CD4-positive, CD25-positive, alpha-beta regulatory T cell (primary cell): ENCODE measurements at regions not wholly inside any gene's neighbourhood (a gene's known extent, or its start where the extent isn't known, plus 50 kb on each side); places are given as distances from the start of the nearest gene placed in this dataset.
A peak's percentile ranks its signal among the peaks of the same experiment; 100 is the strongest.

Experiments used
- ATAC-seq, 2 donors: fragments of 150-1000 bp; cut with Tn5 transposase; one replicate each; pipeline ENCODE4 v1.10.0; 2021; ENCODE audit warnings: low read depth in 2 of 2, moderate number of reproducible peaks in 2 of 2, moderate library complexity in 1 of 2
- DNase-seq, 3 donors: peaks; one replicate each; pipeline versions ENCODE4 v3.0.0 to v3.0.0-alpha.2; 2012 to 2022; ENCODE audit warnings: mixed read lengths in 1 of 3
- H3K27ac ChIP-seq: one replicate; pipeline ENCODE4 v1.7.0; 2013; ENCODE audit warnings: mild to moderate bottlenecking, low read length; ENCODE audit not compliant: insufficient read depth, poor library complexity, severe bottlenecking
- H3K27me3 ChIP-seq: one replicate; pipeline ENCODE4 v1.7.0; 2013; ENCODE audit warnings: low read length; ENCODE audit not compliant: control insufficient read depth, insufficient read depth
- H3K36me3 ChIP-seq: one replicate; pipeline ENCODE4 v1.7.0; 2013; ENCODE audit warnings: mild to moderate bottlenecking, low read length, moderate library complexity; ENCODE audit not compliant: control insufficient read depth, insufficient read depth
- H3K4me1 ChIP-seq: 2 replicates; pipeline ENCODE4 v1.7.0; 2013; ENCODE audit warnings: mild to moderate bottlenecking, low read length; ENCODE audit not compliant: insufficient read depth, control insufficient read depth, poor library complexity, severe bottlenecking
- H3K4me3 ChIP-seq: one replicate; pipeline ENCODE4 v1.7.0; 2013; ENCODE audit warnings: low read depth, mild to moderate bottlenecking, low read length, moderate library complexity
- H3K9me3 ChIP-seq, 2 experiments: 1 replicate in 1 of 2; 2 replicates in 1 of 2; pipeline ENCODE4 v1.7.0; 2013; ENCODE audit warnings: low read length in 2 of 2, mild to moderate bottlenecking in 1 of 2, moderate library complexity in 1 of 2; ENCODE audit not compliant: control insufficient read depth in 2 of 2
- H3K27ac Mint-ChIP-seq, 3 donors: one replicate each; pipeline ENCODE4 v1.8.0; 2020 to 2022; ENCODE audit warnings: mild to moderate bottlenecking in 3 of 3, mixed read lengths in 3 of 3, moderate library complexity in 2 of 3
- H3K27me3 Mint-ChIP-seq: one replicate; pipeline ENCODE4 v1.8.0; 2022; ENCODE audit warnings: mild to moderate bottlenecking, mixed read lengths
- H3K36me3 Mint-ChIP-seq: one replicate; pipeline ENCODE4 v1.8.0; 2020; ENCODE audit warnings: mixed read lengths
- H3K4me1 Mint-ChIP-seq, 4 donors: one replicate each; pipeline ENCODE4 v1.8.0; 2020 to 2022; ENCODE audit warnings: mixed read lengths in 4 of 4, mild to moderate bottlenecking in 1 of 4
- H3K4me3 Mint-ChIP-seq, 4 donors: one replicate each; pipeline ENCODE4 v1.8.0; 2020 to 2022; ENCODE audit warnings: mild to moderate bottlenecking in 4 of 4, mixed read lengths in 4 of 4, moderate library complexity in 3 of 4
- H3K9me3 Mint-ChIP-seq, 7 donors: one replicate each; pipeline ENCODE4 v1.8.0; 2020 to 2022; ENCODE audit warnings: mixed read lengths in 7 of 7, mild to moderate bottlenecking in 3 of 7, moderate library complexity in 2 of 7

GRCh38 chr9:73595036-73595545, 443.4 kb downstream of the ANXA1 start:
- ATAC-seq (no peak), DNase-seq (no peak)
- Mint-ChIP-seq H3K27me3 (no peaks in the 10 kb centered on the region), H3K9me3 (peaks cover 0 to 6% (median 2%) of the 10 kb centered on the region in 7 donors), H3K36me3 (no peaks in the 10 kb centered on the region), H3K4me3 (no peak overlapping the region), H3K4me1 (no peaks in the 10 kb centered on the region), H3K27ac (no peak overlapping the region)
- H3K27ac ChIP-seq, result no peak overlapping the region
- no peaks in the 10 kb centered on the region for H3K4me1 ChIP-seq
- no peaks in the 10 kb centered on the region for H3K27me3 ChIP-seq
- no peak overlapping the region for H3K4me3 ChIP-seq
- no peaks in the 10 kb centered on the region for H3K36me3 ChIP-seq
- no peaks in the 10 kb centered on the region for H3K9me3 ChIP-seq

- H3K4me1 Mint-ChIP-seq, result no peaks in the 10 kb centered on the region
- no peaks in the 10 kb centered on the region for H3K36me3 Mint-ChIP-seq
- ATAC-seq, result no peak
- Histone ChIP-seq H3K27me3 (no peaks in the 10 kb centered on the region), H3K4me3 (no peak overlapping the region), H3K4me1 (no peaks in the 10 kb centered on the region), H3K27ac (no peak overlapping the region), H3K36me3 (no peaks in the 10 kb centered on the region), H3K9me3 (no peaks in the 10 kb centered on the region)
- DNase-seq, result no peak
- no peak overlapping the region for H3K27ac Mint-ChIP-seq
- H3K4me3 Mint-ChIP-seq, result no peak overlapping the region
- H3K27me3 Mint-ChIP-seq, result no peaks in the 10 kb centered on the region
- peaks cover 0 to 7% (median 4%) of the 10 kb centered on the region in 7 donors for H3K9me3 Mint-ChIP-seq
These were observed 444.7 kb downstream of the ANXA1 start for GRCh38 chr9:73596321-73596720.

GRCh38 chr9:73597039-73597438, 445.4 kb downstream of the ANXA1 start:
- peaks cover 0 to 7% (median 4%) of the 10 kb centered on the region in 7 donors for H3K9me3 Mint-ChIP-seq
- DNase-seq, result no peak
- Histone ChIP-seq H3K27ac (no peak overlapping the region), H3K36me3 (no peaks in the 10 kb centered on the region), H3K27me3 (no peaks in the 10 kb centered on the region), H3K4me3 (no peak overlapping the region), H3K4me1 (no peaks in the 10 kb centered on the region), H3K9me3 (no peaks in the 10 kb centered on the region)
- no peaks in the 10 kb centered on the region for H3K36me3 Mint-ChIP-seq
- no peak for ATAC-seq
- H3K27me3 Mint-ChIP-seq, result no peaks in the 10 kb centered on the region
- no peaks in the 10 kb centered on the region for H3K4me1 Mint-ChIP-seq
- no peak overlapping the region for H3K27ac Mint-ChIP-seq
- H3K4me3 Mint-ChIP-seq, result no peak overlapping the region

- no peak overlapping the region for H3K27ac ChIP-seq
- no peak for ATAC-seq
- H3K27me3 ChIP-seq, result no peaks in the 10 kb centered on the region
These were observed 446.1 kb downstream of the ANXA1 start for GRCh38 chr9:73597771-73598170.

GRCh38 chr9:73609381-73609780, 457.7 kb downstream of the ANXA1 start:
- Mint-ChIP-seq H3K9me3 (peaks cover 0 to 12% (median 4%) of the 10 kb centered on the region in 7 donors), H3K27ac (no peak overlapping the region), H3K4me1 (no peaks in the 10 kb centered on the region), H3K4me3 (no peak overlapping the region), H3K27me3 (no peaks in the 10 kb centered on the region), H3K36me3 (no peaks in the 10 kb centered on the region)
- Histone ChIP-seq H3K27ac (no peak overlapping the region), H3K27me3 (no peaks in the 10 kb centered on the region), H3K36me3 (no peaks in the 10 kb centered on the region), H3K4me3 (no peak overlapping the region), H3K4me1 (no peaks in the 10 kb centered on the region), H3K9me3 (no peaks in the 10 kb centered on the region)
- ATAC-seq, result no peak
- DNase-seq, result no peak

More at GRCh38 chr9:73597771-73598170, 446.1 kb downstream of the ANXA1 start:
- Mint-ChIP-seq H3K4me1 (no peaks in the 10 kb centered on the region), H3K27me3 (no peaks in the 10 kb centered on the region), H3K36me3 (no peaks in the 10 kb centered on the region), H3K4me3 (no peak overlapping the region), H3K9me3 (peaks cover 0 to 7% (median 3%) of the 10 kb centered on the region in 7 donors), H3K27ac (no peak overlapping the region)
- Histone ChIP-seq H3K4me1 (no peaks in the 10 kb centered on the region), H3K36me3 (no peaks in the 10 kb centered on the region), H3K4me3 (no peak overlapping the region), H3K9me3 (no peaks in the 10 kb centered on the region)
- no peak for DNase-seq

GRCh38 chr9:73611032-73611431, 459.4 kb downstream of the ANXA1 start:
- no peaks in the 10 kb centered on the region for H3K27me3 ChIP-seq
- H3K9me3 Mint-ChIP-seq, result peaks cover 4 to 22% (median 6%) of the 10 kb centered on the region in 7 donors
- H3K9me3 ChIP-seq, result no peaks in the 10 kb centered on the region
- no peaks in the 10 kb centered on the region for H3K36me3 Mint-ChIP-seq
- ATAC-seq (no peak), DNase-seq (no peak)
- H3K4me3 Mint-ChIP-seq, result no peak overlapping the region
- no peaks in the 10 kb centered on the region for H3K4me1 ChIP-seq
- H3K4me1 Mint-ChIP-seq, result no peaks in the 10 kb centered on the region
- no peak overlapping the region for H3K4me3 ChIP-seq
- no peaks in the 10 kb centered on the region for H3K36me3 ChIP-seq
- H3K27me3 Mint-ChIP-seq, result no peaks in the 10 kb centered on the region
- no peak overlapping the region for H3K27ac Mint-ChIP-seq
- H3K27ac ChIP-seq, result no peak overlapping the region

- Mint-ChIP-seq H3K4me1 (no peaks in the 10 kb centered on the region), H3K36me3 (no peaks in the 10 kb centered on the region), H3K9me3 (peaks cover 2 to 29% (median 6%) of the 10 kb centered on the region in 7 donors), H3K27me3 (no peaks in the 10 kb centered on the region), H3K4me3 (no peak overlapping the region), H3K27ac (no peak overlapping the region)
- DNase-seq (no peak), ATAC-seq (no peak)
- no peaks in the 10 kb centered on the region for H3K4me1 ChIP-seq
- no peaks in the 10 kb centered on the region for H3K27me3 ChIP-seq
- no peaks in the 10 kb centered on the region for H3K9me3 ChIP-seq
- no peaks in the 10 kb centered on the region for H3K36me3 ChIP-seq
- no peak overlapping the region for H3K4me3 ChIP-seq
- H3K27ac ChIP-seq, result no peak overlapping the region
These were observed 461.5 kb downstream of the ANXA1 start for GRCh38 chr9:73613092-73613701.

GRCh38 chr9:73615557-73615956, 463.9 kb downstream of the ANXA1 start:
- H3K4me3 ChIP-seq, result no peak overlapping the region
- ATAC-seq (no peak), DNase-seq (no peak)
- Mint-ChIP-seq H3K36me3 (no peaks in the 10 kb centered on the region), H3K9me3 (peaks cover 0 to 37% (median 8%) of the 10 kb centered on the region in 7 donors), H3K27ac (no peak overlapping the region), H3K27me3 (no peaks in the 10 kb centered on the region), H3K4me3 (peak overlapping the region in 1 of 4 donors; percentile 5), H3K4me1 (no peaks in the 10 kb centered on the region)
- H3K27ac ChIP-seq, result no peak overlapping the region
- H3K4me1 ChIP-seq, result no peaks in the 10 kb centered on the region
- H3K36me3 ChIP-seq, result no peaks in the 10 kb centered on the region
- H3K27me3 ChIP-seq, result no peaks in the 10 kb centered on the region
- no peaks in the 10 kb centered on the region for H3K9me3 ChIP-seq
